Thyroid gland (tissue), 4 donors: ENCODE measurements at regions not wholly inside any gene's neighbourhood (a gene's known extent, or its start where the extent isn't known, plus 50 kb on each side); places are given as distances from the start of the nearest gene placed in this dataset.

Experiments
- CTCF ChIP-seq, 6 experiments: fragments of 200-600 bp in 3 of 6; fragments of 450-650 bp in 3 of 6; sonication (generic) in 3 of 6; IDR thresholded peaks; one replicate each; pipeline ENCODE4 v1.5.1; 2016 to 2019; ENCODE audit warnings: antibody characterized with exemption in 6 of 6, mild to moderate bottlenecking in 2 of 6, inconsistent platforms in 1 of 6, moderate library complexity in 1 of 6
- POLR2A ChIP-seq, 2 donors: fragments of 450-650 bp; IDR thresholded peaks; one replicate each; pipeline ENCODE4 v1.6.1; 2017; ENCODE audit warnings: antibody characterized with exemption in 2 of 2, mild to moderate bottlenecking in 2 of 2, moderate library complexity in 1 of 2

- TF ChIP-seq CTCF (IDR thresholded peaks at IDR 0.05): no peak
- TF ChIP-seq POLR2A (IDR thresholded peaks at IDR 0.05): no peak
Observed at GRCh38 chr3:87446849-87447387, 170.5 kb upstream of the POU1F1 start.
